ENCODE measurements at regions not wholly inside any gene's neighbourhood (a gene's known extent, or its start where the extent isn't known, plus 50 kb on each side); places are given as distances from the start of the nearest gene placed in this dataset.

DNA sequence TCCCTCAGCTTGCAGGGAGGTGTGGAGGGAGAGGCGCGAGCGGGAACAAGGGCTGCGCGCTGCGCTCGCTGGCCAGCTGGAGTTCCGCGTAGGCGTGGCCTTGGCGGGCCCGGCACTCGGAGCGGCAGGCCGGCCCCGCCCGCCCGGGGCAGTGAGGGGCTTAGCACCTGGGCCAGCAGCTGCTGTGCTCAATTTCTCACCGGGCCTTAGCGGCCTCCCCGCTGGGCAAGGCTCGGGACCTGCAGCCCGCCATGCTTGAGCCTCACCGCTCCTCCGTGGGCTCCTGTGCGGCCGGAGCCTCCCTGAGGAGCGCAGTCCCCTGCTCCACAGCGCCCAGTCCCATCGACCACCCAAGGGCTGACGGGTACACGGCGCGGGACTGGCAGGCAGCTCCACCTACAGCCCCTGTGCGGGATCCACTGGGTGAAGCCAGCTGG is 1516.4 kb downstream of the EFNA5 start:
- ChIA-PET CTCF (no interaction called here), POLR2A (no interaction called here)
- no peak for DNase-seq (ENCODE audit: extremely low spot score)
- TF ChIP-seq, protein P1, sequence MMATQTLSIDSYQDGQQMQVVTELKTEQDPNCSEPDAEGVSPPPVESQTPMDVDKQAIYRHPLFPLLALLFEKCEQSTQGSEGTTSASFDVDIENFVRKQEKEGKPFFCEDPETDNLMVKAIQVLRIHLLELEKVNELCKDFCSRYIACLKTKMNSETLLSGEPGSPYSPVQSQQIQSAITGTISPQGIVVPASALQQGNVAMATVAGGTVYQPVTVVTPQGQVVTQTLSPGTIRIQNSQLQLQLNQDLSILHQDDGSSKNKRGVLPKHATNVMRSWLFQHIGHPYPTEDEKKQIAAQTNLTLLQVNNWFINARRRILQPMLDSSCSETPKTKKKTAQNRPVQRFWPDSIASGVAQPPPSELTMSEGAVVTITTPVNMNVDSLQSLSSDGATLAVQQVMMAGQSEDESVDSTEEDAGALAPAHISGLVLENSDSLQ (IDR thresholded peaks at IDR 0.05), result no peak
- TF ChIP-seq CTBP1 (IDR thresholded peaks at IDR 0.05; ENCODE audit: borderline replicate concordance) (no peak), LEF1 (IDR thresholded peaks at IDR 0.05; ENCODE audit: borderline replicate concordance) (no peak), FOXM1 (IDR thresholded peaks at IDR 0.05; ENCODE audit: borderline replicate concordance) (no peak), HDGF (IDR thresholded peaks at IDR 0.05; ENCODE audit: borderline replicate concordance) (no peak), TARDBP (IDR thresholded peaks at IDR 0.05) (no peak), ELF4 (IDR thresholded peaks at IDR 0.05) (no peak)

DNA sequence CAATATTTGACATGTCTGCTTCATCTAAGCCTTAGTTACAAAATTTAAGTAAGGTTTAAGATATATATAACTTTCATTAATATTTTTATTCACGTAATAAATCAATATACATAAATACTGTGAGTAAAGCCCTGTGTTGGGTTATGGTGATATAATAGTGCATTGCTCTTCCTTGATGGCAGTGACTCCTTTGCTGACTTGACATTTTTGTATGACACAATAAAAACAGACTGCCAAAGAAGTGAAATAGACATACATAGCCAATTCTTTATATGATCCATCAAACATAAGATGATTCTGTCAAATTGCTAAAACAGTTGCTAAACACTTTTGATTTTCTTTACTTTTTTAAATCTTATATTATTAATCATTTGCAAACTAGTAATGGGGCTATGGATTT is 1518.2 kb downstream of the EFNA5 start:
- CTCF ChIA-PET, result no interaction called here

DNA sequence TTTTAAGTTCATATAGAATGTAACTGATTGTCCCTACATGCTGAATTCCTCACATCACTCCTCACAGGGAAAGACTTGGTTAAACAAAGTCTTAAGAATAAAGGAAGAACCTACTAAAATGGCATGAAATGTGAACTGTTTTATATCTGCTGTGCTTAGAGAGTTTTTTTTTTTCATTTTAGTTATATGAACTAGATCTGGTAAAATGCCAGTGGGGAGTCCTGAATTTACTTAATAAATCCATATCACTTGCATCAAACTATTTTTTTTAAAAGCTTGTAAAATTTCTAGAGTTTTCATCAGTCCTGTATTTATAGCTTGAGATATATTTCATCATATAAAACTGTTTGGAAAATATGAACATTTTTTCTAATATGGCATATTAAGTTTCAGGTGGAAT is 1528.6 kb downstream of the EFNA5 start:
- DNase-seq (ENCODE audit: extremely low spot score), result no peak
- ChIA-PET CTCF (no interaction called here), POLR2A (no interaction called here)
- no peak for TF ChIP-seq ZNF384 (IDR thresholded peaks at IDR 0.05)
- TF ChIP-seq FOXA1 (IDR thresholded peaks at IDR 0.05), result no peak
- TF ChIP-seq FOXK2 (IDR thresholded peaks at IDR 0.05), result no peak

More for the DNA sequence above, 1518.2 kb downstream of the EFNA5 start:
- TF ChIP-seq TARDBP (IDR thresholded peaks at IDR 0.05), result no peak
- TF ChIP-seq SUZ12 (IDR thresholded peaks at IDR 0.05), result no peak
- TF ChIP-seq FOXA1 (IDR thresholded peaks at IDR 0.05), result no peak
- TF ChIP-seq L3MBTL2 (conservative IDR thresholded peaks at IDR 0.05), result no peak
- no peak for TF ChIP-seq FOXM1 (IDR thresholded peaks at IDR 0.05; ENCODE audit: borderline replicate concordance)
- no peak for DNase-seq (ENCODE audit: extremely low spot score)
- POLR2A ChIA-PET, result no interaction called here

DNA sequence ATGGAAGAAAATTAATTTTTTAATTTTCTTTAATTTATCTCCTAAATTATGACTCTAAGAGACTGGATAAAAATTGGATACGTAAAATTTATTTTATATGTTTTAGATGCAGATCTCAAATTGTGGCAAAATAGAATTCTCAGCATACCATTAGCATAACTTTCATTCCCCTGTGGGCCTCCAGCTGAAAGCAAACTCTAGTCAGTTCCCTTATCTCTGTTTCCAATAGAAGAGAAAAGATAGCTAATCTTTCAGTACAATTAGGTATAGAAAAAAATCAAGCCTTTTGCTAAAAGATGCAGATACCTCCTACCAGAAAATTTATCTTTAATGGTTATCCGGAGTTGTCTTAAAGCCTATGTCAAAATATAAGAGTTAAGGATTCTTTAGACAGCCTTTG is 1530.6 kb downstream of the EFNA5 start:
- no peak for DNase-seq (ENCODE audit: extremely low spot score)
- ChIA-PET POLR2A (interaction anchor here (0.6 kb wide), 1 partner anchor 1032 kb away, joined by 3 read pairs; no protein-coding TSS in a partner anchor), CTCF (no interaction called here)
- TF ChIP-seq HDGF (IDR thresholded peaks at IDR 0.05; ENCODE audit: borderline replicate concordance) (no peak), LEF1 (IDR thresholded peaks at IDR 0.05; ENCODE audit: borderline replicate concordance) (no peak), SUZ12 (IDR thresholded peaks at IDR 0.05) (no peak), NFRKB (IDR thresholded peaks at IDR 0.05) (no peak), FOXM1 (IDR thresholded peaks at IDR 0.05; ENCODE audit: borderline replicate concordance) (no peak), FOXA1 (IDR thresholded peaks at IDR 0.05) (no peak), ARNT (IDR thresholded peaks at IDR 0.05) (no peak), FOXK2 (IDR thresholded peaks at IDR 0.05) (no peak), ZNF384 (IDR thresholded peaks at IDR 0.05) (no peak), SP1 (IDR thresholded peaks at IDR 0.05) (no peak)

DNA sequence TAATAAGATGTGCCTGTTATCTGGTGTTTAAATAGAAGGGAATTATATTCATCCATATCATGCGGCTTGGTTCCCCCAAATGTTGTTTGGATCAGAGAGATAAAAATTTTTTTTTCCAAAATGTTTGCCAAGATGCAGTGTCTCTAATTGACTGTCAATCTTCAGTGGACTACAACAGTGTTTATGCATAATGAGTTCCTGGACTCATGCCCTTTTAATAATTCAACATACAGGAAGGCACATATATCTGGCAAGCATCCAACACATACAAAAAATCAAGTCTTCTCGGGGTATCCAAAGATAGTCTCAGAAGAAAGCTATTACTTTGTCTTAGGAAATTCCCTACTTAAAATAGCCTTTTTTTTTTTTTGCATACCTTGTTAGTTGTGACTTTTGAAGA is 1534.7 kb downstream of the EFNA5 start:
- ChIA-PET POLR2A (no interaction called here), CTCF (no interaction called here)
- DNase-seq (ENCODE audit: extremely low spot score), result no peak
- no peak for TF ChIP-seq BHLHE40 (IDR thresholded peaks at IDR 0.05; ENCODE audit: borderline replicate concordance)
- TF ChIP-seq SP1 (IDR thresholded peaks at IDR 0.05), result no peak
- no peak for TF ChIP-seq NFRKB (IDR thresholded peaks at IDR 0.05)
- no peak for TF ChIP-seq ARNT (IDR thresholded peaks at IDR 0.05)
- TF ChIP-seq FOXA1 (IDR thresholded peaks at IDR 0.05), result no peak
- no peak for TF ChIP-seq CTBP1 (IDR thresholded peaks at IDR 0.05; ENCODE audit: borderline replicate concordance)
- no peak for TF ChIP-seq FOXM1 (IDR thresholded peaks at IDR 0.05; ENCODE audit: borderline replicate concordance)
- TF ChIP-seq L3MBTL2 (conservative IDR thresholded peaks at IDR 0.05), result no peak
- TF ChIP-seq, protein P1 (IDR thresholded peaks at IDR 0.05), result no peak
- no peak for TF ChIP-seq ELF4 (IDR thresholded peaks at IDR 0.05)
- no peak for TF ChIP-seq HDGF (IDR thresholded peaks at IDR 0.05; ENCODE audit: borderline replicate concordance)
- no peak for TF ChIP-seq LEF1 (IDR thresholded peaks at IDR 0.05; ENCODE audit: borderline replicate concordance)
- TF ChIP-seq FOXK2 (IDR thresholded peaks at IDR 0.05), result no peak
- no peak for TF ChIP-seq ZNF384 (IDR thresholded peaks at IDR 0.05)
- no peak for TF ChIP-seq SUZ12 (IDR thresholded peaks at IDR 0.05)
- TF ChIP-seq TARDBP (IDR thresholded peaks at IDR 0.05), result no peak

DNA sequence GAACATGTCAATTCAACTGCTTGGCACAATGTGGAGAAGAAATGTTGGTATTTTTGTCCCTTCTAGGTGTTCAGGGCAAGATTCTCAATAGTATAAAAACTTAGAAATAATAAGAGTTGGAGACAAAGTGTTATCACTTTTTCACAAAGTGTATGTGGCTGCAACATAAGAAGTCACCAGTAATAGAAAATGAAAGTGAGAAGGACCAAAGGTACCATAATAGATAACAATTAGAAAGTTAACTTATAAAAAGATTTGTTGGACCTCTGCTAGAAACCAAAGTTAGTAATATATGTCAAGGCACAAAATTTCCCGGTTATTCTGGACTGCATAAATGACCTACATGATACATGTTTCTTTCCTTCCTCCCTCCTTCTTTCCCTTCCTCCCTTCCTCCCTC is 1535.3 kb downstream of the EFNA5 start:
- ChIA-PET POLR2A (no interaction called here), CTCF (no interaction called here)
- no peak for DNase-seq (ENCODE audit: extremely low spot score)
- TF ChIP-seq LEF1 (IDR thresholded peaks at IDR 0.05; ENCODE audit: borderline replicate concordance) (no peak), TARDBP (IDR thresholded peaks at IDR 0.05) (no peak)
- TF ChIP-seq, protein P1 (IDR thresholded peaks at IDR 0.05), result no peak

DNA sequence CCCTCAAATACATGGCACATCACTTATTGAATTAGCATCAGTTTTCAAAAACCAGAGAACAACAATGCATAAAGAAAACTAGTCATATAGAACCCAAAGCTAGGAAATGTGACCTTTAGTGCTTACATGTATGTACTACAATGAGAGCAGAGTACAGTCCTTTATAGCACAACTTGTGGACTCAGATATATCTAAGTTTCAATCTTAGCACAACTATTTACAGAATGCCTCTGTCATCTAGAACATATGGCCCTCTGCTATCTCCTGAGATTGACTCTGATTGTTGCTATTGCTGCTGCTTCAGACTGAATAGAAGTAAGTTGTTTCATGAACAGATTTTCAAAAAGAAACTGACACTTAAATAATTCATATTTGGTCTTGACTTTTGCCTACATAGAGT is 1536.2 kb downstream of the EFNA5 start:
- ChIA-PET CTCF (no interaction called here), POLR2A (no interaction called here)
- no peak for TF ChIP-seq L3MBTL2 (conservative IDR thresholded peaks at IDR 0.05)
- no peak for DNase-seq (ENCODE audit: extremely low spot score)

DNA sequence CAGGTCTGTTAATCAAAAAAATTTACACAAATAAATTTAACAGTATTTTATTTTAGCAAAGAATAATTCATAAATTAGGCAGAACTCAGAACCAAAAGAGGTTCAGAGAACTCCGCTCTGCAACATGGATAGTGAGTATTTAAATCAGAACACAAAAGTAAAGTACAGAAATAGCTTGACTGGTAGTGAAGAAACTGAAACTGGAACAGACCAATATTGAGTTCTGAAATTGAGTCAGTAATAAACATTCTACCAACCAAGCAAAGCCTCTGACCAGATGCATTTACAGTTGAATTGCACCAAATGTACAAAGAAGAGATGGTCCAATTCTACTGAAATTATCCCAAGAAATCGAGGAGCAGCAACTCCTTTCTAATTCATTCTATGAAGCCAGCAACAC is 1542.8 kb downstream of the EFNA5 start:
- no peak for DNase-seq (ENCODE audit: extremely low spot score)
- TF ChIP-seq SP1 (IDR thresholded peaks at IDR 0.05), result no peak
- TF ChIP-seq ZNF384 (IDR thresholded peaks at IDR 0.05), result no peak
- TF ChIP-seq NFRKB (IDR thresholded peaks at IDR 0.05), result no peak
- TF ChIP-seq, protein P1 (IDR thresholded peaks at IDR 0.05), result no peak
- no peak for TF ChIP-seq ARNT (IDR thresholded peaks at IDR 0.05)
- TF ChIP-seq FOXK2 (IDR thresholded peaks at IDR 0.05), result no peak
- TF ChIP-seq L3MBTL2 (conservative IDR thresholded peaks at IDR 0.05), result no peak
- TF ChIP-seq ELF4 (IDR thresholded peaks at IDR 0.05), result no peak
- TF ChIP-seq BHLHE40 (IDR thresholded peaks at IDR 0.05; ENCODE audit: borderline replicate concordance), result no peak
- no peak for TF ChIP-seq SUZ12 (IDR thresholded peaks at IDR 0.05)
- TF ChIP-seq FOXA1 (IDR thresholded peaks at IDR 0.05), result no peak
- TF ChIP-seq HDGF (IDR thresholded peaks at IDR 0.05; ENCODE audit: borderline replicate concordance), result no peak
- TF ChIP-seq CTBP1 (IDR thresholded peaks at IDR 0.05; ENCODE audit: borderline replicate concordance), result no peak
- TF ChIP-seq LEF1 (IDR thresholded peaks at IDR 0.05; ENCODE audit: borderline replicate concordance), result no peak
- no peak for TF ChIP-seq FOXM1 (IDR thresholded peaks at IDR 0.05; ENCODE audit: borderline replicate concordance)
- TF ChIP-seq TARDBP (IDR thresholded peaks at IDR 0.05), result no peak
- ChIA-PET CTCF (no interaction called here), POLR2A (no interaction called here)

Data from HEK293T (cell line).